DND-41 (cell line): ENCODE measurements at regions not wholly inside any gene's neighbourhood (a gene's known extent, or its start where the extent isn't known, plus 50 kb on each side); places are given as distances from the start of the nearest gene placed in this dataset.

ENCODE experiments used
- ATAC-seq: fragments of 200-7000 bp; cut with Tn5 transposase; 3 replicates; pipeline ENCODE4 v1.9.1; 2021; ENCODE audit warnings: low read depth; ENCODE audit not compliant: insufficient read depth
- DNase-seq: peaks from one replicate; pipeline ENCODE4 v3.0.0-alpha.2; 2020
- H2AFZ ChIP-seq: 2 replicates; pipeline ENCODE4 v1.6.0; 2012; ENCODE audit warnings: low read depth, low read length
- H3K27ac ChIP-seq: 2 replicates; pipeline ENCODE4 v1.5.1; 2012; ENCODE audit warnings: low read length, inconsistent platforms
- H3K27me3 ChIP-seq: fragments of 200-600 bp; sonication (generic); 2 replicates; pipeline ENCODE4 v1.6.0; 2012; ENCODE audit warnings: low read length, mild to moderate bottlenecking, inconsistent platforms; ENCODE audit not compliant: insufficient read depth, poor library complexity
- H3K36me3 ChIP-seq: 2 replicates; pipeline ENCODE4 v1.5.1; 2012; ENCODE audit warnings: low read length, inconsistent platforms; ENCODE audit not compliant: insufficient read depth
- H3K4me1 ChIP-seq: 2 replicates; pipeline ENCODE4 v1.5.1; 2012; ENCODE audit warnings: mild to moderate bottlenecking, low read length; ENCODE audit not compliant: insufficient read depth
- H3K4me2 ChIP-seq: 2 replicates; pipeline ENCODE4 v1.6.0; 2012; ENCODE audit warnings: mild to moderate bottlenecking, moderate library complexity, low read length, inconsistent platforms; ENCODE audit not compliant: insufficient read depth
- H3K4me3 ChIP-seq, 2 experiments: fragments of 200-600 bp in 1 of 2; shearing (Covaris generic) in 1 of 2; 2 replicates each; pipeline ENCODE4 v1.5.1; 2012 to 2016; ENCODE audit warnings: inconsistent platforms in 2 of 2, low read length in 2 of 2, mild to moderate bottlenecking in 2 of 2, low read depth in 1 of 2, moderate library complexity in 1 of 2
- H3K79me2 ChIP-seq: 2 replicates; pipeline ENCODE4 v1.6.0; 2012; ENCODE audit warnings: low read length, inconsistent platforms; ENCODE audit not compliant: insufficient read depth
- H3K9ac ChIP-seq: 2 replicates; pipeline ENCODE4 v1.6.0; 2012; ENCODE audit warnings: low read depth, mild to moderate bottlenecking, inconsistent platforms, low read length, moderate library complexity
- H3K9me3 ChIP-seq: 2 replicates; pipeline ENCODE4 v1.5.1; 2012; ENCODE audit warnings: low read length, moderate library complexity, mild to moderate bottlenecking, inconsistent platforms; ENCODE audit not compliant: insufficient read depth, severe bottlenecking
- H4K20me1 ChIP-seq: 2 replicates; pipeline ENCODE4 v1.6.0; 2012; ENCODE audit warnings: low read length; ENCODE audit not compliant: insufficient read depth
- CTCF ChIP-seq: IDR thresholded peaks from 2 replicates; pipeline ENCODE4 v1.5.1; 2012; ENCODE audit warnings: borderline replicate concordance, low read length, moderate library complexity, mild to moderate bottlenecking; ENCODE audit not compliant: poor library complexity, severe bottlenecking; ENCODE audit errors: extremely low read depth
- EZH2 ChIP-seq: IDR thresholded peaks from 3 replicates; pipeline ENCODE4 v1.6.1; 2012; ENCODE audit warnings: borderline replicate concordance, low read depth, mild to moderate bottlenecking, moderate library complexity, low read length, inconsistent platforms; ENCODE audit not compliant: severe bottlenecking

GRCh38 chr4:189785257-189785656 is 155.4 kb upstream of the FRG1 start:
- Histone ChIP-seq H3K9ac (no peak overlapping the region), H3K36me3 (no peaks in the 10 kb centered on the region), H3K27ac (no peak overlapping the region), H3K27me3 (no peaks in the 10 kb centered on the region), H3K4me2 (no peak overlapping the region), H3K79me2 (no peaks in the 10 kb centered on the region), H4K20me1 (no peaks in the 10 kb centered on the region), H3K4me3 (no peak overlapping the region), H3K4me1 (no peaks in the 10 kb centered on the region), H3K9me3 (peaks cover 2% of the 10 kb centered on the region), H2AFZ (no peak overlapping the region)
- ATAC-seq (peak; percentile 71), DNase-seq (peak; percentile 49)
- TF ChIP-seq CTCF, result no peak
- no peak for TF ChIP-seq EZH2

- Histone ChIP-seq H3K9me3 (peaks cover 2% of the 10 kb centered on the region), H3K36me3 (no peaks in the 10 kb centered on the region), H3K27me3 (no peaks in the 10 kb centered on the region), H3K9ac (no peak overlapping the region), H4K20me1 (no peaks in the 10 kb centered on the region), H3K4me3 (no peak overlapping the region), H2AFZ (no peak overlapping the region), H3K4me1 (no peaks in the 10 kb centered on the region), H3K27ac (no peak overlapping the region), H3K4me2 (no peak overlapping the region), H3K79me2 (no peaks in the 10 kb centered on the region)
- TF ChIP-seq EZH2 (no peak), CTCF (no peak)
- ATAC-seq (peak; percentile 68), DNase-seq (peak; percentile 49)
Observed at GRCh38 chr4:189786447-189786846, 154.2 kb upstream of the FRG1 start.

- ATAC-seq, result peak; percentile 25; the same call in 2 of the 3 replicates
- Histone ChIP-seq H3K79me2 (no peaks in the 10 kb centered on the region), H3K9ac (no peak overlapping the region), H4K20me1 (no peaks in the 10 kb centered on the region), H3K36me3 (no peaks in the 10 kb centered on the region), H3K27ac (no peak overlapping the region; the same call in 1 of the 2 replicates), H3K4me1 (no peaks in the 10 kb centered on the region), H2AFZ (no peak overlapping the region), H3K4me2 (no peak overlapping the region), H3K27me3 (no peaks in the 10 kb centered on the region), H3K9me3 (peaks cover 2% of the 10 kb centered on the region), H3K4me3 (no peak overlapping the region)
- DNase-seq, result peak; percentile 20
- TF ChIP-seq CTCF, result no peak
- TF ChIP-seq EZH2, result no peak
Observed at GRCh38 chr4:189787216-189788031, 153.2 kb upstream of the FRG1 start.
